MCF 10A (cell line): ENCODE measurements at regions not wholly inside any gene's neighbourhood (a gene's known extent, or its start where the extent isn't known, plus 50 kb on each side); places are given as distances from the start of the nearest gene placed in this dataset.

Experiments used
- BruUV-seq: library from RNA; stranded (reverse); fragments of 400-500 nt; replicated peaks from 2 replicates; lab custom pipeline; 2021; lab: Mats Ljungman, UMichigan
- CTCF ChIA-PET: fragments of 300-600 bp; sonication (Branson Sonifier 250); formaldehyde crosslinking; extraction: SDS; loops from one replicate; lab custom pipeline; 2021; ENCODE audit warnings: antibody characterized with exemption, inconsistent platforms; lab: Yijun Ruan, JAX
- POLR2A ChIA-PET: fragments of 300-600, 350-650 bp; sonication (Branson Sonifier 250); formaldehyde crosslinking; extraction: SDS; loops from one replicate; lab custom pipeline; 2020; ENCODE audit warnings: antibody characterized with exemption, inconsistent platforms; lab: Yijun Ruan, JAX
- DNase-seq: peaks from one replicate; pipeline ENCODE4 v3.0.0-alpha.2; 2018; ENCODE audit not compliant: unreplicated experiment
- H3K27ac Mint-ChIP-seq: one replicate; pipeline ENCODE4 v1.8.0; 2022; ENCODE audit warnings: mild to moderate bottlenecking, low read depth, mixed read lengths; ENCODE audit not compliant: unreplicated experiment
- H3K27me3 Mint-ChIP-seq: one replicate; pipeline ENCODE4 v1.8.0; 2022; ENCODE audit warnings: mixed read lengths; ENCODE audit not compliant: insufficient read depth, unreplicated experiment
- H3K36me3 Mint-ChIP-seq: one replicate; pipeline ENCODE4 v1.8.0; 2022; ENCODE audit warnings: mild to moderate bottlenecking, moderate library complexity, mixed read lengths; ENCODE audit not compliant: insufficient read depth, unreplicated experiment
- H3K4me1 Mint-ChIP-seq: one replicate; pipeline ENCODE4 v1.8.0; 2022; ENCODE audit warnings: mixed read lengths; ENCODE audit not compliant: insufficient read depth, unreplicated experiment
- H3K4me3 Mint-ChIP-seq: one replicate; pipeline ENCODE4 v1.8.0; 2022; ENCODE audit warnings: mild to moderate bottlenecking, moderate library complexity, mixed read lengths; ENCODE audit not compliant: unreplicated experiment
- H3K9me3 Mint-ChIP-seq: one replicate; pipeline ENCODE4 v1.8.0; 2022; ENCODE audit warnings: mixed read lengths; ENCODE audit not compliant: unreplicated experiment
- CTCF ChIP-seq: fragments of 200-600 bp; IDR thresholded peaks from one replicate; pipeline ENCODE4 v1.8.0; 2022; ENCODE audit warnings: antibody characterized with exemption, mild to moderate bottlenecking; ENCODE audit not compliant: unreplicated experiment
- intact Hi-C: fragments of 100-400 bp; cut with micrococcal nuclease; formaldehyde crosslinking; loops from 2 replicates; pipeline ENCODE4 v1.14.1; 2022

- CTCF ChIA-PET = no interaction called here
- BruUV-seq = no TSS peak
- H3K9me3 Mint-ChIP-seq = no peaks in the 10 kb centered on the region
- TF ChIP-seq CTCF = no peak
- no peak overlapping the region for H3K4me3 Mint-ChIP-seq
- DNase-seq = no peak
- H3K27ac Mint-ChIP-seq = no peak overlapping the region
- no peaks in the 10 kb centered on the region for H3K4me1 Mint-ChIP-seq
- intact Hi-C loops = no loop called here
- no peaks in the 10 kb centered on the region for H3K27me3 Mint-ChIP-seq
- H3K36me3 Mint-ChIP-seq = no peaks in the 10 kb centered on the region
- POLR2A ChIA-PET = interaction anchor here (0.6 kb wide), 1 partner anchor 92 kb away, joined by 4 read pairs; no protein-coding TSS in a partner anchor
Observed at GRCh38 chr10:9238041-9238440, 1183.6 kb downstream of the GATA3 start.

- Mint-ChIP-seq H3K4me1 (no peaks in the 10 kb centered on the region), H3K27me3 (no peaks in the 10 kb centered on the region), H3K4me3 (no peak overlapping the region), H3K36me3 (no peaks in the 10 kb centered on the region), H3K9me3 (no peaks in the 10 kb centered on the region), H3K27ac (no peak overlapping the region)
- TF ChIP-seq CTCF = no peak
- DNase-seq = no peak
- ChIA-PET CTCF (interaction anchor here (0.7 kb wide), 2 partner anchors 68 to 82 kb away, joined by 3 to 6 read pairs; no protein-coding TSS in a partner anchor), POLR2A (no interaction called here)
- BruUV-seq = no TSS peak
- intact Hi-C loops = no loop called here
Observed at GRCh38 chr10:9239298-9239697, 1184.8 kb downstream of the GATA3 start.

GRCh38 chr10:9243941-9244411 lies 1189.5 kb downstream of the GATA3 start:
- POLR2A ChIA-PET = interaction anchor here (0.7 kb wide), 2 partner anchors 10 to 1311 kb away, joined by 3 to 4 read pairs; no protein-coding TSS in a partner anchor
- H3K27me3 Mint-ChIP-seq = no peaks in the 10 kb centered on the region
- peaks cover 8% of the 10 kb centered on the region for H3K9me3 Mint-ChIP-seq
- no peaks in the 10 kb centered on the region for H3K36me3 Mint-ChIP-seq
- no peak for TF ChIP-seq CTCF
- H3K4me1 Mint-ChIP-seq = no peaks in the 10 kb centered on the region
- CTCF ChIA-PET = interaction anchor here (0.6 kb wide), 1 partner anchor 518 kb away, joined by 3 read pairs; no protein-coding TSS in a partner anchor
- intact Hi-C loops = no loop called here
- DNase-seq = no peak
- H3K27ac Mint-ChIP-seq = no peak overlapping the region
- no peak overlapping the region for H3K4me3 Mint-ChIP-seq
- no TSS peak for BruUV-seq

GRCh38 chr10:9244864-9245263 lies 1190.4 kb downstream of the GATA3 start:
- Mint-ChIP-seq H3K9me3 (peaks cover 13% of the 10 kb centered on the region), H3K36me3 (no peaks in the 10 kb centered on the region), H3K4me3 (no peak overlapping the region), H3K27ac (no peak overlapping the region), H3K27me3 (no peaks in the 10 kb centered on the region), H3K4me1 (no peaks in the 10 kb centered on the region)
- POLR2A ChIA-PET = interaction anchor here (0.7 kb wide), 3 partner anchors 275 to 1311 kb away, joined by 3 to 5 read pairs (median 3); no protein-coding TSS in a partner anchor
- BruUV-seq = no TSS peak
- intact Hi-C loops = no loop called here
- TF ChIP-seq CTCF = no peak
- CTCF ChIA-PET = no interaction called here
- DNase-seq = no peak
